Tibial nerve (tissue), 4 donors: ENCODE measurements at regions not wholly inside any gene's neighbourhood (a gene's known extent, or its start where the extent isn't known, plus 50 kb on each side); places are given as distances from the start of the nearest gene placed in this dataset.

Source experiments
- DNase-seq, 2 donors: peaks; one replicate each; pipeline ENCODE4 v3.0.0-alpha.2; 2019; ENCODE audit warnings: low spot score in 2 of 2
- H3K27ac ChIP-seq, 4 donors: fragments of 200-600 bp; sonication (generic) in 3 of 4; one replicate each; pipeline ENCODE4 v1.5.1; 2017 to 2019; ENCODE audit warnings: mild to moderate bottlenecking in 1 of 4
- H3K27me3 ChIP-seq, 2 donors: fragments of 200-600 bp; sonication (generic) in 1 of 2; one replicate each; pipeline versions ENCODE4 v1.5.1 to v1.6.0; 2017 to 2019
- H3K36me3 ChIP-seq, 3 donors: fragments of 200-600 bp; sonication (generic); one replicate each; pipeline ENCODE4 v1.5.1; 2018 to 2019
- H3K4me1 ChIP-seq, 4 donors: fragments of 200-600 bp; sonication (generic) in 3 of 4; one replicate each; pipeline ENCODE4 v1.5.1; 2017 to 2019
- H3K4me3 ChIP-seq, 4 donors: fragments of 200-600 bp; sonication (generic) in 3 of 4; one replicate each; pipeline ENCODE4 v1.5.1; 2017 to 2019; ENCODE audit warnings: mild to moderate bottlenecking in 1 of 4, moderate library complexity in 1 of 4
- H3K9me3 ChIP-seq, 4 donors: fragments of 200-600 bp; sonication (generic) in 3 of 4; one replicate each; pipeline ENCODE4 v1.5.1; 2017 to 2019
- CTCF ChIP-seq, 5 experiments: fragments of 200-600 bp in 3 of 5; fragments of 450-650 bp in 2 of 5; sonication (generic) in 3 of 5; IDR thresholded peaks; one replicate each; pipeline ENCODE4 v1.5.1; 2016 to 2019; ENCODE audit warnings: antibody characterized with exemption in 5 of 5, mild to moderate bottlenecking in 3 of 5, moderate library complexity in 2 of 5
- EP300 ChIP-seq, 2 donors: sonication (generic); formaldehyde crosslinking; IDR thresholded peaks; one replicate each; pipeline ENCODE4 v1.6.1; 2017; ENCODE audit warnings: antibody characterized with exemption in 2 of 2, mild to moderate bottlenecking in 1 of 2
- POLR2A ChIP-seq, 2 donors: fragments of 450-650 bp; IDR thresholded peaks; one replicate each; pipeline ENCODE4 v1.6.1; 2017; ENCODE audit warnings: antibody characterized with exemption in 2 of 2, mild to moderate bottlenecking in 2 of 2, moderate library complexity in 2 of 2
- WGBS, 2 donors: methylation state at CpG; one replicate each; pipeline ENCODE4 v1.1.5; 2018; 5-methylcytosine and 5-hydroxymethylcytosine counted together

- H3K27me3 ChIP-seq: no peaks in the 10 kb centered on the region
- no peak overlapping the region for H3K4me3 ChIP-seq
- 31 to 65% methylated on average over 6 to 7 of the region's 7 CpGs for WGBS, 2 donors
- H3K36me3 ChIP-seq: peaks cover 0 to 56% (median 27%) of the 10 kb centered on the region in 3 donors
- peaks cover 0 to 89% (median 49%) of the 10 kb centered on the region in 4 donors for H3K4me1 ChIP-seq
- DNase-seq: no peak
- no peaks in the 10 kb centered on the region for H3K9me3 ChIP-seq
- H3K27ac ChIP-seq: peak overlapping the region; percentile 80 to 97 (median 88)
- TF ChIP-seq POLR2A (IDR thresholded peaks at IDR 0.05) (no peak), CTCF (IDR thresholded peaks at IDR 0.05) (no peak)
These were observed 75.5 kb downstream of the RFLNA start for GRCh38 chr12:124370384-124370783.

GRCh38 chr12:124369827-124370378, 75.0 kb downstream of the RFLNA start:
- no peaks in the 10 kb centered on the region for H3K9me3 ChIP-seq
- no peaks in the 10 kb centered on the region for H3K27me3 ChIP-seq
- TF ChIP-seq EP300 (IDR thresholded peaks at IDR 0.05): peak; percentile 6 to 70
- peak in 1 of 2 donors; percentile 6 for TF ChIP-seq POLR2A (IDR thresholded peaks at IDR 0.05)
- TF ChIP-seq CTCF (IDR thresholded peaks at IDR 0.05): no peak
- 9 to 19% methylated on average over 10 to 16 of the region's 20 CpGs for WGBS, 2 donors
- H3K27ac ChIP-seq: peak overlapping the region; percentile 80 to 97 (median 88)
- DNase-seq: peak; percentile 62 to 71
- H3K36me3 ChIP-seq: peaks cover 0 to 56% (median 27%) of the 10 kb centered on the region in 3 donors
- peaks cover 0 to 89% (median 50%) of the 10 kb centered on the region in 4 donors for H3K4me1 ChIP-seq
- H3K4me3 ChIP-seq: no peak overlapping the region

GRCh38 chr12:124369055-124369826, 74.3 kb downstream of the RFLNA start:
- H3K9me3 ChIP-seq: no peaks in the 10 kb centered on the region
- H3K4me3 ChIP-seq: no peak overlapping the region
- TF ChIP-seq EP300 (IDR thresholded peaks at IDR 0.05) (peak; percentile 51 to 96), CTCF (IDR thresholded peaks at IDR 0.05) (peak; percentile 18 to 88 (median 47)), POLR2A (IDR thresholded peaks at IDR 0.05) (no peak)
- peaks cover 0 to 89% (median 50%) of the 10 kb centered on the region in 4 donors for H3K4me1 ChIP-seq
- peaks cover 0 to 50% (median 22%) of the 10 kb centered on the region in 3 donors for H3K36me3 ChIP-seq
- no peaks in the 10 kb centered on the region for H3K27me3 ChIP-seq
- WGBS, 2 donors: 22 to 30% methylated on average over 21 to 27 of the region's 38 CpGs
- peak; percentile 83 to 91 for DNase-seq
- peak overlapping the region; percentile 80 to 97 (median 88) for H3K27ac ChIP-seq

GRCh38 chr12:124368421-124369032, 73.6 kb downstream of the RFLNA start:
- H3K27me3 ChIP-seq: no peaks in the 10 kb centered on the region
- no peaks in the 10 kb centered on the region for H3K9me3 ChIP-seq
- no peak overlapping the region for H3K4me3 ChIP-seq
- H3K4me1 ChIP-seq: peaks cover 0 to 94% (median 54%) of the 10 kb centered on the region in 4 donors
- peaks cover 0 to 42% (median 22%) of the 10 kb centered on the region in 3 donors for H3K36me3 ChIP-seq
- no peak for TF ChIP-seq CTCF (IDR thresholded peaks at IDR 0.05)
- TF ChIP-seq POLR2A (IDR thresholded peaks at IDR 0.05): no peak
- TF ChIP-seq EP300 (IDR thresholded peaks at IDR 0.05): no peak
- peak overlapping the region; percentile 80 to 97 (median 88) for H3K27ac ChIP-seq
- DNase-seq: no peak
- WGBS, 2 donors: 64 to 75% methylated on average over 10 of the region's 10 CpGs
